Mesodermal cell (in vitro differentiated cells): ENCODE measurements at regions not wholly inside any gene's neighbourhood (a gene's known extent, or its start where the extent isn't known, plus 50 kb on each side); places are given as distances from the start of the nearest gene placed in this dataset.

ENCODE experiments used
- H3K27ac ChIP-seq: 2 replicates; pipeline ENCODE4 v1.7.0; 2013; ENCODE audit warnings: mild to moderate bottlenecking, low read depth, low read length, moderate library complexity; ENCODE audit not compliant: severe bottlenecking
- H3K36me3 ChIP-seq: 2 replicates; pipeline ENCODE4 v1.7.1; 2013; ENCODE audit warnings: mild to moderate bottlenecking, low read length, moderate library complexity; ENCODE audit not compliant: control insufficient read depth, insufficient read depth
- H3K4me1 ChIP-seq: one replicate; pipeline ENCODE4 v1.7.1; 2013; ENCODE audit warnings: mild to moderate bottlenecking, low read length; ENCODE audit not compliant: insufficient read depth, control insufficient read depth, poor library complexity, severe bottlenecking
- H3K4me3 ChIP-seq: 2 replicates; pipeline ENCODE4 v1.7.0; 2013; ENCODE audit warnings: low read length, control low read depth, mild to moderate bottlenecking; ENCODE audit not compliant: insufficient read depth, poor library complexity, severe bottlenecking; ENCODE audit errors: extremely low read depth
- H3K9me3 ChIP-seq: 2 replicates; pipeline ENCODE4 v1.7.1; 2013; ENCODE audit warnings: mild to moderate bottlenecking, low read length, moderate library complexity; ENCODE audit not compliant: control insufficient read depth
- WGBS, 2 experiments: methylation state at CpG; one replicate each; pipeline ENCODE4 v1.1.5; 2013; ENCODE audit warnings: missing lambda C conversion rate in 2 of 2; ENCODE audit not compliant: insufficient coverage in 2 of 2; 5-methylcytosine and 5-hydroxymethylcytosine counted together

GRCh38 chrX:85620466-85620865 is 241.0 kb upstream of the POF1B start:
- Histone ChIP-seq H3K4me3 (no peak overlapping the region), H3K36me3 (no peaks in the 10 kb centered on the region), H3K9me3 (no peaks in the 10 kb centered on the region), H3K4me1 (peaks cover 7% of the 10 kb centered on the region), H3K27ac (peak overlapping the region; percentile 29)
- WGBS, 2 experiments: no CpG with 5 or more reads among the region's 1 CpG

DNA sequence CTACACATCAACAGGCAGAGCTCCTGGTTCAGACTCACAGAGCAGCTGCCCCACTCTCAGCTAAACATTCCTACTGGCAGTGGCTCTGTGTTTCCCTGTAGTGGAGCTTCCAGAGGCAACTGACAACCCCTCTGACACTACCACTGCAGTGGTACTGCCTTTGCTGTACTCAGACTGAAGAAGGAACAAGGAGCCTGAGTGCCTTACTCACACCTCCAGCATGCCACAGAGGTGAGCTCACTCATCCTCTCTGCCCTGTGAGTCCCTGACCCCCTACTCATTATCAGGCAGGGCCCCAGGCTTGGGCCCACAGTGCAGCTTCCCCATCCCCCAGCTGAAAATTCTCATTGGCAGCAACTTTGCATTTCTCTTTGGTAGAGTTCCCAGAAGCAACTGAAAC is 240.5 kb upstream of the POF1B start:
- Histone ChIP-seq H3K4me1 (peaks cover 7% of the 10 kb centered on the region), H3K9me3 (no peaks in the 10 kb centered on the region), H3K4me3 (no peak overlapping the region), H3K27ac (peak overlapping the region; percentile 29), H3K36me3 (no peaks in the 10 kb centered on the region)

DNA sequence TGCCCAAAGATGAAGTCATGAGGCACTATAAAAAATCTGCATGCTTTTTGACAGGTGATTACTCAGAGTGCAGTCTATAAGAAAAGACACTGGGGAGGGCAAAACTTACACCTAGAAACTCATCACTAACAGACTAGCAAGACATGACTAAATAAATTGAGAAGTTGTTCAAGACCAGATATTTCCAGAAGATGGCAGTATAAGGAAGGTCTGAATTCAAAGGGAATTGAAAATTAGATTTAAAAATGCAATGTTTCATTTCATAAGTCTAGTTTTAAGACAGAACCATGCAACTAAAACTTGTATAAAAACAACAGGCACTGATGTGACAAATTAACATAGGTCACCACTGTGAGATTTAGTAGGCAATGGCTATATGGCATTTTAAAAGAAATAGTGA is 232.5 kb upstream of the POF1B start:
- Histone ChIP-seq H3K36me3 (no peaks in the 10 kb centered on the region), H3K27ac (no peak overlapping the region), H3K4me1 (no peaks in the 10 kb centered on the region), H3K9me3 (no peaks in the 10 kb centered on the region), H3K4me3 (no peak overlapping the region)

GRCh38 chrX:85592980-85593379 is 213.5 kb upstream of the POF1B start:
- WGBS, 2 experiments: 81% methylated on average over 2 of the region's 4 CpGs; no CpG with 5 or more reads in 1 of the 2 experiments
- Histone ChIP-seq H3K4me3 (no peak overlapping the region), H3K9me3 (no peaks in the 10 kb centered on the region), H3K36me3 (no peaks in the 10 kb centered on the region), H3K27ac (no peak overlapping the region), H3K4me1 (peaks cover 8% of the 10 kb centered on the region)

- Histone ChIP-seq H3K9me3 (no peaks in the 10 kb centered on the region), H3K27ac (no peak overlapping the region), H3K4me1 (peaks cover 8% of the 10 kb centered on the region), H3K36me3 (no peaks in the 10 kb centered on the region), H3K4me3 (no peak overlapping the region)
Measured at GRCh38 chrX:85591536-85591935, 212.1 kb upstream of the POF1B start.

GRCh38 chrX:85590638-85591037 is 211.2 kb upstream of the POF1B start:
- Histone ChIP-seq H3K27ac (peak overlapping the region; percentile 71), H3K36me3 (no peaks in the 10 kb centered on the region), H3K9me3 (no peaks in the 10 kb centered on the region), H3K4me3 (no peak overlapping the region), H3K4me1 (peaks cover 8% of the 10 kb centered on the region)
- whole genome bisulfite sequencing, 2 experiments: no CpG with 5 or more reads among the region's 2 CpGs

DNA sequence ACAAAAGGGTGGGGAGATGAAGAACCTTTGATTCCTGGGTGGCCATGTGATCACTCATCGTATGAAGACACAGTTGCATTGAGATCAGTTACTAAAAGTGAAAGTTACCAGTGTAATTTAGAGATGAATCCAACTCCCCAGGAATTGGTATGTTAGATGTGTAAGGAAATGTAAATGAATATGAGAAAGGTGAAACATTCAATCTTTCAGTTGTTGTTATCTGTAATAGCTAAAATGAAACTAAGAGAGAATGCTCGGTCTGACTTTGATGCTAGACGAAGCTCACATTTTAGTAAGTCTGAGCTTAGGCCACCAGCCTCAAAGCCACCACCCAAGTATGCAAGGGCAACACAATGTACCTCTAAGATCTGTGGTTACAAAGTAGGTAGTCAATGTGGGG is 194.3 kb upstream of the POF1B start:
- no peak overlapping the region for H3K4me3 ChIP-seq

DNA sequence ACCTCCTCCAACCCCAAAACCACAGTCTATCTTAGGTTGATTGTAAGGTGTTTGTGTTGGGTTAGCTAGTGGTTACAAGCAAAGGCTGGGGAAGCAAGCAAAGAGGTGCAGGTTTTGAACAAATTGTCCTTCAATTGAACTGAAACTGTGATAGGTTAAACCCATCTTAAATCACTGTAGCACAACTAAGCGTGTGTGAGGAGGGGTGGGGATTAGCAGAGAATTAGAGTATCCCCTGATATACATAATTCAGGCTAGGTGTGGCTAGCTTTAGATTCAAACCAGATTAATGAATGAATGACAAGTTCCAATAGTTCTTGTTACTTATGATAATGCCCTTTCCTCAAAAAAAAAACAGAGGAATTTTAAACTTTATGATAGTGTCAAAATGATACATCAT is 191.0 kb upstream of the POF1B start:
- no CpG with 5 or more reads among the region's 1 CpG for WGBS, 2 experiments
- Histone ChIP-seq H3K27ac (no peak overlapping the region), H3K9me3 (no peaks in the 10 kb centered on the region), H3K4me1 (no peaks in the 10 kb centered on the region), H3K4me3 (no peak overlapping the region), H3K36me3 (no peaks in the 10 kb centered on the region)

More for the DNA sequence above, 194.3 kb upstream of the POF1B start:
- no peak overlapping the region for H3K27ac ChIP-seq
- WGBS, 2 experiments: 83% methylated on average over 1 of the region's 3 CpGs; no CpG with 5 or more reads in 1 of the 2 experiments
- no peaks in the 10 kb centered on the region for H3K9me3 ChIP-seq
- no peaks in the 10 kb centered on the region for H3K4me1 ChIP-seq
- H3K36me3 ChIP-seq: no peaks in the 10 kb centered on the region

- no peak overlapping the region for H3K27ac ChIP-seq
- no CpG with 5 or more reads among the region's 4 CpGs for WGBS, 2 experiments
- H3K9me3 ChIP-seq: no peaks in the 10 kb centered on the region
- H3K4me3 ChIP-seq: no peak overlapping the region
- H3K36me3 ChIP-seq: no peaks in the 10 kb centered on the region
- H3K4me1 ChIP-seq: no peaks in the 10 kb centered on the region
Measured at GRCh38 chrX:85569686-85570085, 190.2 kb upstream of the POF1B start.

GRCh38 chrX:85569096-85569495 is 189.6 kb upstream of the POF1B start:
- H3K4me1 ChIP-seq: no peaks in the 10 kb centered on the region
- H3K27ac ChIP-seq: no peak overlapping the region
- H3K9me3 ChIP-seq: no peaks in the 10 kb centered on the region
- no CpG with 5 or more reads among the region's 1 CpG for WGBS, 2 experiments
- H3K36me3 ChIP-seq: no peaks in the 10 kb centered on the region
- no peak overlapping the region for H3K4me3 ChIP-seq

DNA sequence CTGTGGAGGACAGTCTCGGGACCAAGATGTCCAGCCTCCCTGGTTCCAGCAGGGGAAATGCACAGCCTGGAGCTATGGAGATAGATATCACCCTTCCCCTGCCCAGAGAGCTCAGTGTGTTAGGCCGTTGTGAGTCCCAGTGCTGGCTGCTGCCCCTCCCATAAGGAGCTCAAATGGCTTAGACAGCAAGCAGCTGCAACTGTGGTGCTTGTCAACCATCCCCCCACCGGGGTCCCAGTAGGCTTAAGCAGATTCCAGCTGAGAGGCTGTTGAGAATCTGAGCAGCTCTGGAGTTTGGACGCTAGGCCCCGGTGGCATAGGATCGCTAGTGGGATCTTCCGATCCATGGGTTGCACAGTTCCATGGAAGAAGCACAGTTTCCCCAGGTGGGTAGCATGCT is 181.8 kb upstream of the POF1B start:
- no peaks in the 10 kb centered on the region for H3K9me3 ChIP-seq
- no peak overlapping the region for H3K27ac ChIP-seq
- H3K36me3 ChIP-seq: no peaks in the 10 kb centered on the region
- 93 to 98% methylated on average over 3 to 5 of the region's 7 CpGs for WGBS, 2 experiments
- no peaks in the 10 kb centered on the region for H3K4me1 ChIP-seq
- H3K4me3 ChIP-seq: no peak overlapping the region

- no peak overlapping the region for H3K4me3 ChIP-seq
- H3K36me3 ChIP-seq: no peaks in the 10 kb centered on the region
- H3K27ac ChIP-seq: no peak overlapping the region
- whole genome bisulfite sequencing, 2 experiments: no CpG with 5 or more reads among the region's 4 CpGs
- H3K4me1 ChIP-seq: no peaks in the 10 kb centered on the region
- no peaks in the 10 kb centered on the region for H3K9me3 ChIP-seq
Measured at GRCh38 chrX:85544609-85545008, 165.1 kb upstream of the POF1B start.
